ENCODE measurements at regions not wholly inside any gene's neighbourhood (a gene's known extent, or its start where the extent isn't known, plus 50 kb on each side); places are given as distances from the start of the nearest gene placed in this dataset.

GRCh38 chr11:15830741-15831428, 525.5 kb downstream of the SOX6 start:
- 65 to 75% methylated on average over 5 to 9 of the region's 9 CpGs for WGBS, 2 donors (ENCODE audit: low coverage in 1 of 2)
- H3K4me1 ChIP-seq = peaks cover 3 to 36% (median 6%) of the 10 kb centered on the region in 3 donors
- no peak for ATAC-seq
- H3K9me3 ChIP-seq = no peaks in the 10 kb centered on the region
- no peaks in the 10 kb centered on the region for H3K27me3 ChIP-seq
- H3K36me3 ChIP-seq = no peaks in the 10 kb centered on the region
- H3K4me3 ChIP-seq = no peak overlapping the region
- no peak overlapping the region for H3K27ac ChIP-seq
- TF ChIP-seq CTCF (IDR thresholded peaks at IDR 0.05) (no peak), POLR2AphosphoS5 (IDR thresholded peaks at IDR 0.05) (no peak), EP300 (IDR thresholded peaks at IDR 0.05) (no peak), POLR2A (IDR thresholded peaks at IDR 0.05) (no peak)

GRCh38 chr11:15835788-15836411, 520.4 kb downstream of the SOX6 start:
- Histone ChIP-seq H3K36me3 (no peaks in the 10 kb centered on the region), H3K4me3 (no peak overlapping the region), H3K27me3 (no peaks in the 10 kb centered on the region), H3K4me1 (no peaks in the 10 kb centered on the region), H3K9me3 (no peaks in the 10 kb centered on the region), H3K27ac (no peak overlapping the region)
- TF ChIP-seq CTCF (IDR thresholded peaks at IDR 0.05) = no peak
- TF ChIP-seq POLR2A (IDR thresholded peaks at IDR 0.05) = no peak
- no peak for TF ChIP-seq EP300 (IDR thresholded peaks at IDR 0.05)
- TF ChIP-seq POLR2AphosphoS5 (IDR thresholded peaks at IDR 0.05) = no peak
- WGBS, 2 donors (ENCODE audit: low coverage in 1 of 2) = 91% methylated on average over 6 of the region's 7 CpGs; no CpG with 5 or more reads in 1 of the 2 donors
- no peak for ATAC-seq

GRCh38 chr11:15836795-15837194, 519.6 kb downstream of the SOX6 start:
- ATAC-seq = no peak
- 73% methylated on average over 1 of the region's 1 CpG; no CpG with 5 or more reads in 1 of the 2 donors for WGBS, 2 donors (ENCODE audit: low coverage in 1 of 2)
- Histone ChIP-seq H3K9me3 (no peaks in the 10 kb centered on the region), H3K4me3 (no peak overlapping the region), H3K36me3 (no peaks in the 10 kb centered on the region), H3K4me1 (peaks cover 0 to 3% (median 0%) of the 10 kb centered on the region in 3 donors), H3K27me3 (no peaks in the 10 kb centered on the region), H3K27ac (no peak overlapping the region)
- TF ChIP-seq EP300 (IDR thresholded peaks at IDR 0.05) = no peak

GRCh38 chr11:15837901-15838489, 518.4 kb downstream of the SOX6 start:
- Histone ChIP-seq H3K27me3 (no peaks in the 10 kb centered on the region), H3K9me3 (no peaks in the 10 kb centered on the region), H3K27ac (no peak overlapping the region), H3K36me3 (no peaks in the 10 kb centered on the region), H3K4me3 (no peak overlapping the region), H3K4me1 (peaks cover 0 to 13% (median 0%) of the 10 kb centered on the region in 3 donors)
- TF ChIP-seq POLR2AphosphoS5 (IDR thresholded peaks at IDR 0.05) = no peak
- no peak for TF ChIP-seq CTCF (IDR thresholded peaks at IDR 0.05)
- TF ChIP-seq POLR2A (IDR thresholded peaks at IDR 0.05) = no peak
- no peak for TF ChIP-seq EP300 (IDR thresholded peaks at IDR 0.05)
- no peak for ATAC-seq
- 92 to 100% methylated on average over 2 to 4 of the region's 4 CpGs for WGBS, 2 donors (ENCODE audit: low coverage in 1 of 2)

GRCh38 chr11:15839061-15839460, 517.3 kb downstream of the SOX6 start:
- Histone ChIP-seq H3K4me1 (peaks cover 0 to 24% (median 0%) of the 10 kb centered on the region in 3 donors), H3K27ac (no peak overlapping the region), H3K36me3 (no peaks in the 10 kb centered on the region), H3K27me3 (no peaks in the 10 kb centered on the region), H3K9me3 (no peaks in the 10 kb centered on the region), H3K4me3 (no peak overlapping the region)
- TF ChIP-seq POLR2AphosphoS5 (IDR thresholded peaks at IDR 0.05) = no peak
- no peak for TF ChIP-seq EP300 (IDR thresholded peaks at IDR 0.05)
- TF ChIP-seq POLR2A (IDR thresholded peaks at IDR 0.05) = no peak
- TF ChIP-seq CTCF (IDR thresholded peaks at IDR 0.05) = no peak
- no peak for ATAC-seq
- WGBS, 2 donors (ENCODE audit: low coverage in 1 of 2) = 76 to 88% methylated on average over 3 of the region's 3 CpGs
